ENCODE measurements at regions not wholly inside any gene's neighbourhood (a gene's known extent, or its start where the extent isn't known, plus 50 kb on each side); places are given as distances from the start of the nearest gene placed in this dataset.
"Not testable (repeated sequence)": the region's sequence is repeated elsewhere in the genome, so short reads cannot be mapped to it uniquely, and the experiment has no call there.

GRCh38 chr10:46845640-46846039 lies 65.6 kb upstream of the PTPN20 start:
- H3K27ac Mint-ChIP-seq; H3K27me3 Mint-ChIP-seq (ENCODE audit: low read depth); CTCF ChIA-PET; DNase-seq; H3K9me3 Mint-ChIP-seq (ENCODE audit: insufficient read depth); H3K4me3 Mint-ChIP-seq; ATAC-seq; H3K4me1 Mint-ChIP-seq (ENCODE audit: low read depth); POLR2A ChIA-PET; H3K36me3 Mint-ChIP-seq (ENCODE audit: low read depth): not testable (repeated sequence)

GRCh38 chr10:46860753-46861152 lies 50.5 kb upstream of the PTPN20 start:
- H3K4me1 Mint-ChIP-seq (ENCODE audit: low read depth); H3K9me3 Mint-ChIP-seq (ENCODE audit: insufficient read depth); H3K27me3 Mint-ChIP-seq (ENCODE audit: low read depth); CTCF ChIA-PET; H3K27ac Mint-ChIP-seq; POLR2A ChIA-PET; H3K36me3 Mint-ChIP-seq (ENCODE audit: low read depth); H3K4me3 Mint-ChIP-seq; ATAC-seq; DNase-seq: not testable (repeated sequence)

Data from activated CD8-positive, alpha-beta T cell treated with anti-CD3 and anti-CD28 coated beads, Interleukin-2, amount 10 ng/mL, durations not matched to agents 7 days and 5 days (primary cell).